ENCODE measurements at regions not wholly inside any gene's neighbourhood (a gene's known extent, or its start where the extent isn't known, plus 50 kb on each side); places are given as distances from the start of the nearest gene placed in this dataset.

DNA sequence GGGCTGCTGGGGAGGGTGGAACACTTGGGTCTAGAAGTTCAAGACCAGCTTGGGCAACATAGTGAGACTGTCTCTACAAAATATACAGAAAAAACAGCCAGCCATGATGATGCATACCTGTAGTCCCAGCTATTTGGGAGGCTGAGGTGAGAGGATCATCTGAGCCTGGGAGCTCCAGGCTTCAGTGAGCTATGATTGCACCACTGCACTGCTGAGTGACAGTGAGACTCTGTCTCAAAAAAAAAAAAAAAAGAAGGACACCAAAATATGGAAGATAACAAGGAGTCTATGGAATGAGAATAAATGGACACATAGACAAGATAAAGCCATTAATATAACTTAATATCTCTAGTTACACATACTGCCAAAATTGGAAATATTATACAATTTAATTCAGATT, 62.7 kb upstream of the IL15 start:
- TF ChIP-seq, protein P1, sequence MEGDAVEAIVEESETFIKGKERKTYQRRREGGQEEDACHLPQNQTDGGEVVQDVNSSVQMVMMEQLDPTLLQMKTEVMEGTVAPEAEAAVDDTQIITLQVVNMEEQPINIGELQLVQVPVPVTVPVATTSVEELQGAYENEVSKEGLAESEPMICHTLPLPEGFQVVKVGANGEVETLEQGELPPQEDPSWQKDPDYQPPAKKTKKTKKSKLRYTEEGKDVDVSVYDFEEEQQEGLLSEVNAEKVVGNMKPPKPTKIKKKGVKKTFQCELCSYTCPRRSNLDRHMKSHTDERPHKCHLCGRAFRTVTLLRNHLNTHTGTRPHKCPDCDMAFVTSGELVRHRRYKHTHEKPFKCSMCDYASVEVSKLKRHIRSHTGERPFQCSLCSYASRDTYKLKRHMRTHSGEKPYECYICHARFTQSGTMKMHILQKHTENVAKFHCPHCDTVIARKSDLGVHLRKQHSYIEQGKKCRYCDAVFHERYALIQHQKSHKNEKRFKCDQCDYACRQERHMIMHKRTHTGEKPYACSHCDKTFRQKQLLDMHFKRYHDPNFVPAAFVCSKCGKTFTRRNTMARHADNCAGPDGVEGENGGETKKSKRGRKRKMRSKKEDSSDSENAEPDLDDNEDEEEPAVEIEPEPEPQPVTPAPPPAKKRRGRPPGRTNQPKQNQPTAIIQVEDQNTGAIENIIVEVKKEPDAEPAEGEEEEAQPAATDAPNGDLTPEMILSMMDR (IDR thresholded peaks at IDR 0.05; ENCODE audit: poor library complexity): no peak
- TF ChIP-seq EZH2 (IDR thresholded peaks at IDR 0.05; ENCODE audit: borderline replicate concordance) (no peak), EZH2phosphoT487 (IDR thresholded peaks at IDR 0.05; ENCODE audit: low read depth, severe bottlenecking, unreplicated experiment) (no peak)
